NOMO-1 treated with dmso at 0.1 percent for 144 hours (cell line): ENCODE measurements at regions not wholly inside any gene's neighbourhood (a gene's known extent, or its start where the extent isn't known, plus 50 kb on each side); places are given as distances from the start of the nearest gene placed in this dataset.

ENCODE experiments used
- DNase-seq: peaks from one replicate; lab custom pipeline; 2025; ENCODE audit not compliant: unreplicated experiment; lab: John Stamatoyannopoulos, UW

DNA sequence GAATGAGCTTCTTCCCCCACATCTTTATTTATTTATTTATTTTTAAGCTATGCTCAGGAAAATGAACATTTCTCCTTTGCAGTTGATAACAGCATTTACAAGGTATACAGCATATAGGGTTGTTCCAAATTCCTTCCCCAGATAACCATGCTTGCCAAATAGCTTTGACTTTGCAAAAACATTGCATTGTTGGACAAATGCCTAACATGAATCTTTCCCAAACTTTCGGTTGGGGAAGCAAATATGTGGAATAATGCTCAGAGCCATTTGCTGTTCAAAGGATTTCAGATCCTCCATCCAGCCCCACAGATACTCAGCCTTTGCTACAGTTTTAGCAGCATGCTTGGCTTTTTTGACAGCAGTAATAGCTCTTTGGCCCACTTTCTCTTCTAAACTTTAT, 127.2 kb upstream of the AGA start:
- no peak for DNase-seq

DNA sequence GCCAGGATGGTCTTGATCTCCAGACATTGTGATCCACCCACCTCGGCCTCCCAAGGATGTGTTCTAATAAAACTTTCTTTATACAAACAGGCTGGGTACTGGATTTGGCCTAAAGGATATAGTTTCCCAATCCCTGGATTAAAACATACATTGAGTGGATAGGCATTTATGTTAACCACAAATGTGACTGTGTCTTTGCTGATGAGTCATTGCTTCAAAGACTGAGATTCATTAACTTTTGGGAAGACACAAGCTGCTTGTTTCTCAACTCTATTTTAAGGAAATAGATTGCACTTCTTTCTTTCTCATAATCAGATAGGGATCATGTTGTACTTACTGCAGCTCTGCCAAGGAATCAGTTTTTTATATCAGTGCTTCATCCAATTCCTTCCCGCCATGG, 131.3 kb upstream of the AGA start:
- DNase-seq, result peak; percentile 8

- no peak for DNase-seq
Measured at GRCh38 chr4:177574446-177574845, 132.2 kb upstream of the AGA start.

DNA sequence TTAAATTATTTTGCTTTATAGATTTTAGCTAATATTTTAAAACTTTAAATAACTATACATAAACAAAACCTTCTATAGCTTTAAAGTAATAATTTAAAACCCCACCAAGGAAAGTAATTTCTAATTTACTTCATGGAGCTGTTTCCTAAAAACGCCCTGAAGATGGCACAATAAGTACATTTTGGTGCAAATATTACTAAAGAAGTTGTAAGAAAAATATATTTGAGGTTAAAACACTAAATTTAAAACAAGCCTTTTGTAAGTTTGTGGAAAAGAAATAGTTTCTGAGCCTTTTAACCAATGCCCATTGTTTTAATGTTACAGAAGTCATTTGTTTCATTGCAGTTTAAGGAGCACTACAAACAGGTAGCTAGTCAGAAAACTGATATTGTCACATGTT, 137.4 kb upstream of the AGA start:
- no peak for DNase-seq

GRCh38 chr4:177582992-177583391, 140.8 kb upstream of the AGA start:
- no peak for DNase-seq

DNA sequence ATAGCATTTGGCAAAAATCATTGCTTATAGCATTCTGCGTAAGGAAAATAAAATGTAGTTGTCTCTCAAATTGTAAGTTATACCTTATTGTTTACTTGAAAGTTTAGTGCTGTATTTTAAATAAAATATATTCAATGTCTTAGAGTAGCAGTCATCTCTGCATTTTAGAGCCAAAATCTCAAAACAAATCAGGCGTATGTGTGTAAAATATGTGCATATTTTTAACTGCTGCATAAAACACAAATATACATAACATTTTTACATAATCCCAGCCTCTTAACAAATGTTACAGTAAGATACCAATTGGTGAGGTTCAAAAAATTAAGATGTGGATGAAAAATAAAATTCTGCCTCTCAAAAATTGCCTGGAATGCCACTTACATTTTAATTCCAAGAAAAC, 145.8 kb upstream of the AGA start:
- DNase-seq, result no peak

- no peak for DNase-seq
Measured at GRCh38 chr4:177595386-177595785, 153.1 kb upstream of the AGA start.

- DNase-seq, result peak; percentile 3
Measured at GRCh38 chr4:177596035-177596434, 153.8 kb upstream of the AGA start.

DNA sequence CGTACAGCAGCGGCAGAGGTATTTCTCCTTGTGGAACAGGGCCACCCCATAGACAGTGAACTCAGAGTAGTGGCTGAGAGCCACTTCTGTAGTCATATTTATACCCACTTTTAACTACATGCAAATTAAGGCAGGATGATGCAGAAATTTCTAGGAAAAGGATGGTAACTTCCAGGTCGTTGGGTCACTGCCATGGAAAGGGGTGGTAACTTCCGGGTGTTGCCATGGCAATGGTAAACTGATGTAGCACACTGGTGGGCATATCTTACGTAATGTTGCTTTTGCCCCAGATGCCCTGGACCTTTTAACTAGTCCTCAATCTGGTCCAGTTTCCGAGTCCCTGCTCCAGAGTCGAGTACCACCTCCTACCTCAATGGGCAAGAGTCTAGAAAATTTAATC, 154.8 kb upstream of the AGA start:
- DNase-seq, result no peak

GRCh38 chr4:177605252-177605651, 163.0 kb upstream of the AGA start:
- no peak for DNase-seq

DNA sequence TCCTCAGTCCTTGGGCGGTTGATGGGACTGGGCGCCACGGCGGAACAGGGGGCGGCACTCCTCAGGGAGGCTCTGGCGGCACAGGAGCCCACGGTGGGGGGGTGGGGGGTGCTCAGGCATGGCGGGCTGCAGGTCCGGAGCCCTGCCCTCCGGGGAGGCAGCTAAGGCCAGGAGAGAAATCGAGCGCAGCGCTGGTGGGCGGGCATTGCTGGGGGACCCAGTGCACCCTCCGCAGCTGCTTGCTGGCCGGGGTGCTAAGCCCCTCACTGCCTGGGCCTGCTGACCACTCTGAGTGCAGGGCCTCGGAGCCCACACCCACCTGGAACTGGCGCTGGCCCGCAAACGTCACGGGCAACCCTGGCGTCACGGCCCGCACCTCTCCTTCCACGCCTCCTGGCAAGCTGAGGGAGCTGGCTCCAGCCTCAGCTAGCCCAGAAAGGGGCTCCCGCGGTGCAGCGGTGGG, 164.9 kb upstream of the AGA start:
- no peak for DNase-seq

DNA sequence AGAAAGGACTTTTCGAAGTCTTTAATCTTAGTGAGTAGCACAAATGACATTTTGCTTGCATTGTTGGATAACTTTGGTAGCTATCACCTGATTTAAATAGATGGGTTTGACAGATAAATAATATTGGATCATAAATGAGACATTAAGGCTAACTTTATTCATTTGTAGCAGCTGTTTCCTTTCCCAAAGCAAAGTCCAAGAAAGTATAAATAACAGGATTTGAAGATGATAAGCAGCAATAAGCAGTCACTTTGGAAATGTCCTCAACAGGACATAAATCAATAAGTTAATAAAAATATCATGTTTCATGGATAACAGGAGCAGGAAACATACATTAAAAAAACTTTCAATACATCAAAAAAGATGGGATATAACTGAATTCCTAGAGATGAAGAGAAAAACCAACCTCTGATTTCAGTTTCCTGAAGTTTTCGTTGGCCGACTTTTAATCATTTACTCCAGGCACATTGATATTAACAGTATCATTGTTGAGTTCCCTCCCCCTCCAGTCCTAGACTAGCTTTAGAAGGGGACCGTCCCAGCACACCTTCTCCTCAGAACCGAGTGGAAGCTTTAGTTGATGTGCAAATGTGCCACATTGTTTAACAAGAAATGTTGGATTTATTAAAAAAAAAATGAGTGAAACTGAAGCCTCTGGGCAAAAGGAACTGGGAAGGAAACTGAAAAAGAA, 169.9 kb upstream of the AGA start:
- no peak for DNase-seq

GRCh38 chr4:177612684-177613083, 170.4 kb upstream of the AGA start:
- DNase-seq, result no peak

- no peak for DNase-seq
Measured at GRCh38 chr4:177632481-177632880, 190.2 kb upstream of the AGA start.

GRCh38 chr4:177638871-177639270, 196.6 kb upstream of the AGA start:
- no peak for DNase-seq

DNA sequence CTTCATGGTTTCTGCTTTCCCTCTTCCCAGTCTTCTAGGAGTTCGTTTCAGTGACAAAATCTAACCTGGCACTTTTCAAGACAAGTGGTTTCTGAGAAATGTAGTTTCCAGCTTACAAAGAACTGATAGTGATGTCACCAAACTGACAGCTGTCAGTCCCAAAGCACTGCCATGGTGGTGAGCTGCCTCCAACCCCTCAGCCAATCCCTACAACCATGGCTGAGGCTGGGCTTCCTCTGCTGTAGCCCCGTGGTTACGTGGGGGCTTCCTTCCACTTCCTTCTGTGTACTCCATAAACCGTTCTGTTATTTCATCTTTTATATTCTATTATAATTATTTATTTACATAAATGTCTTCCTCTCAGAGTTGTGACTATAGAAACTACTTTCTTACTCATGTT, 198.6 kb upstream of the AGA start:
- DNase-seq, result no peak

- DNase-seq, result no peak
Measured at GRCh38 chr4:177660223-177660622, 218.0 kb upstream of the AGA start.

- DNase-seq, result no peak
Measured at GRCh38 chr4:177667687-177668086, 225.4 kb upstream of the AGA start.

DNA sequence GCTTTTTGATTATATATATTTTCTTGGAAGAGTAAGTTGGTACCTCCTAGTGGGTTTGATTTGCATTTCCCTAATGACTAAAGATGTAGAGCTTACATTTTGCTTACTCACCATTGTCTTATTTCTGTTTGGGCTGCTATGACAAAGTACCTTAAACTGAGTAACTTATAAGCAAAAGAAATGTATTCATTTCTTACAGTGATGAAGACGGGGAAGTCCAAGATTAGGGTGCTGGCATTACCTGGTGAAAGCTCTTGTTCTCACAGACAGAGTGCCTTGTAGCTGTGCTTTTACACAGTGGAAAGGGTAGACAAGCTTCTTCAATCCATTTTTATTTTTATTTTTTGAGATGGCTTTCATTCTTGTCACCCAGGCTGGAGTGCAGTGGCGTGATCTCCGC, 229.2 kb upstream of the AGA start:
- no peak for DNase-seq

DNA sequence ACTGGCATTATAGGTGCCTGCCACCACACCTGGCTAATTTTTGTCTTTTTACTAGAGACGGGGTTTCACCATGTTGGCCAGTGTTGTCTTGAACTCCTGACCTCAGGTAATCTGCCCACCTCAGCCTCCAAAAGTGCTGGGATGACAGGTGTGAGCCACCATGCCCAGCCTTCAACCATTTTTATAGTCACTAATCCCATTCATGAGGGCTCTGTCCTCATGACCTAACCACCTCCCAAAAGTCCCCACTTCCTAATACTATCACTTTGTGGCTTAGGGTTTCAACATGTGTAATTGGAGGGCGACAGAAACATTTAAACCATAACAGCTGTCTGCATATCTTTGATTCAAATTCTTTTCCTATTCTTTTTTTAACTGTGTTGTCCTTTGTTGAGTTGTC, 229.6 kb upstream of the AGA start:
- DNase-seq, result no peak

- no peak for DNase-seq
Measured at GRCh38 chr4:177673985-177674489, 231.8 kb upstream of the AGA start.

GRCh38 chr4:177680308-177680707, 238.1 kb upstream of the AGA start:
- no peak for DNase-seq

- no peak for DNase-seq
Measured at GRCh38 chr4:177681902-177682301, 239.7 kb upstream of the AGA start.
